Fibroblast of lung (primary cell): ENCODE measurements at regions not wholly inside any gene's neighbourhood (a gene's known extent, or its start where the extent isn't known, plus 50 kb on each side); places are given as distances from the start of the nearest gene placed in this dataset.

Experiments used
- EZH2 ChIP-seq: IDR thresholded peaks from 2 replicates; pipeline ENCODE4 v1.5.1; 2012; ENCODE audit warnings: low read length, control low read depth, mild to moderate bottlenecking; ENCODE audit errors: missing control alignments
- TF ChIP-seq, protein P1 (sequence below), 2 donors: IDR thresholded peaks in 1 of 2; conservative IDR thresholded peaks in 1 of 2; 1 replicate in 1 of 2; 2 replicates in 1 of 2; pipeline ENCODE4 v1.5.1; 2011 to 2012; ENCODE audit warnings: low read length in 2 of 2, control low read depth in 1 of 2, inconsistent platforms in 1 of 2, low read depth in 1 of 2, mild to moderate bottlenecking in 1 of 2

GRCh38 chr10:8981277-8981676, 926.8 kb downstream of the GATA3 start:
- TF ChIP-seq, protein P1, sequence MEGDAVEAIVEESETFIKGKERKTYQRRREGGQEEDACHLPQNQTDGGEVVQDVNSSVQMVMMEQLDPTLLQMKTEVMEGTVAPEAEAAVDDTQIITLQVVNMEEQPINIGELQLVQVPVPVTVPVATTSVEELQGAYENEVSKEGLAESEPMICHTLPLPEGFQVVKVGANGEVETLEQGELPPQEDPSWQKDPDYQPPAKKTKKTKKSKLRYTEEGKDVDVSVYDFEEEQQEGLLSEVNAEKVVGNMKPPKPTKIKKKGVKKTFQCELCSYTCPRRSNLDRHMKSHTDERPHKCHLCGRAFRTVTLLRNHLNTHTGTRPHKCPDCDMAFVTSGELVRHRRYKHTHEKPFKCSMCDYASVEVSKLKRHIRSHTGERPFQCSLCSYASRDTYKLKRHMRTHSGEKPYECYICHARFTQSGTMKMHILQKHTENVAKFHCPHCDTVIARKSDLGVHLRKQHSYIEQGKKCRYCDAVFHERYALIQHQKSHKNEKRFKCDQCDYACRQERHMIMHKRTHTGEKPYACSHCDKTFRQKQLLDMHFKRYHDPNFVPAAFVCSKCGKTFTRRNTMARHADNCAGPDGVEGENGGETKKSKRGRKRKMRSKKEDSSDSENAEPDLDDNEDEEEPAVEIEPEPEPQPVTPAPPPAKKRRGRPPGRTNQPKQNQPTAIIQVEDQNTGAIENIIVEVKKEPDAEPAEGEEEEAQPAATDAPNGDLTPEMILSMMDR (conservative IDR thresholded peaks at IDR 0.05 in 1 of 2, IDR thresholded peaks at IDR 0.05 in 1 of 2; ENCODE audit: low read depth in 1 of 2, low read length in 2 of 2) = no peak
- no peak for TF ChIP-seq EZH2
